HG03097 (cell line): ENCODE measurements at regions not wholly inside any gene's neighbourhood (a gene's known extent, or its start where the extent isn't known, plus 50 kb on each side); places are given as distances from the start of the nearest gene placed in this dataset.
"Not testable (repeated sequence)": the region's sequence is repeated elsewhere in the genome, so short reads cannot be mapped to it uniquely, and the experiment has no call there.

Experiments
- ATAC-seq: cut with Tn5 transposase; IDR thresholded peaks from one replicate; pipeline ENCODE4 v1.9.1; 2021; ENCODE audit not compliant: unreplicated experiment, low FRiP score

DNA sequence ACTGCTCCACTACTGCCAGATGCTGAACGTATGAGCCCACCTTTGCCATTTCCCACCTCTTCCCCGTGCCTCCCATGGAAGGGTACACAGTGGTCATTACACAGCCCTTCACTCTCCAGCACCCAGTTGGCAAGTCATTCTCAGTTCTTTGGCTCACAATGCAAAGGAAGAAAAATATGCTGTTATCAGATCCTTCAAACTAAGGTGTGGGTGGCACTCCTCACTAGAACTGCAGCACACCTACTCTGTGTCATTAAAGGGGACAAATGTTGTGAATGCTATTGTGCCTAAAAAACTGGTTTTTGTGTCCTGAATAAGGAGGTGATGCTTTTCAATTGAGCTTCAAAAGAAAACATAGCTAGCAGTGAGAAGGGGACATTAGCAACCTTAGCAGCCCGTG is 183.1 kb upstream of the SNX2 start:
- ATAC-seq = no peak

DNA sequence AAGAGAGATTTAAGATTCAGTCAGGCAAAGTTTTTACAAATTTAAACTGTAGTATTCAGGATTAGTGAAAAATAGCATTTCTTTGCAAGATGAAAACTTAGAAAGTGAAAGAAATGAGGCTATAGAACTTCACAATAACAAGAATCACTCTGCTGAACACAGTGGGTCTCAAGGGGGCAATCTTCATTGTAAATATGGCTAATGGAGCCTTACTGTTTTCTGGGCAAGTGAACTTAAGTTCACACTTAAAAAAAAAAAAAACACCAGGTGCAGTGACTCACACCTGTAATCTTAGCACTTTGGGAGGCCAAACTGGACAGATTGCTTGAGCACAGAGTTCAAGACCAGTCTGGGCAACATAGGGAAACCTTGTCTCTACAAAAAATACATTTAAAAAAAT is 175.9 kb upstream of the SNX2 start:
- no peak for ATAC-seq

DNA sequence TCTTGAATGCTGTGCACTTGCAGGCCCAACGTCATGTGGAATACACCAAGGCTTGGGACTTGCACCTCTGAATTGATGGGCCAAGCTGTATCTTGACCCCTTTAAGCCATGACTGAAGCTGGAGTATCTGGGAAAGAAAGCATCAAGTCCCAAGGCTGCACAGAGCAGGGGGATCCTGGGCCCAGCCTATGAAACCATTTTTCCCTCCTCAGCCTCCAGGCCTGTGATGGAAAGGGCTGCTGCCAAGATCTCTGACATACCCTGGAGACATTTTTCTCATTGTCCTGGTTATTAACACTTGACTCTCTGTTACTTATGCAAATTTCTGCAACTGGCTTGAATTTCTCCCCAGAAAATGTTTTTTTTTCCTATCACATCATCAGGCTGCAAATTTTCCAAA is 174.0 kb upstream of the SNX2 start:
- ATAC-seq = no peak

DNA sequence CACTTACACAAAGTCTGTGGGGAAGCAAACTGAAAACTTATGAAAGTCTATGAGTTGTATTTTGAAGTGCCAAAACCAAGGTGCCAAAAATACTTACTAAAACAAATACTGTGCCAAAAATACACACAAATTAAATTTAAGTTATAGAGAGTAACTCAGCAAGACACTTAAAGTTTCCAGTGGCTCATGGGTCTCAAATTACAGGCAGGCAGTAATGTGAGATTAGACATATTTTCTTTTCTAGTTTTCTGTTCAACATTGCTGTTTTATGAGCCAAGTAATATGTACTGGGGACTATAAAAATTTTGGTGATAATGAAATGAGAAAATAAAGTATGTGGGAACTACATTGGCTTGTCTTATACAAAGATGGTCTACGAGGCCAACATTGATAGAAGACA is 172.2 kb upstream of the SNX2 start:
- ATAC-seq = no peak

DNA sequence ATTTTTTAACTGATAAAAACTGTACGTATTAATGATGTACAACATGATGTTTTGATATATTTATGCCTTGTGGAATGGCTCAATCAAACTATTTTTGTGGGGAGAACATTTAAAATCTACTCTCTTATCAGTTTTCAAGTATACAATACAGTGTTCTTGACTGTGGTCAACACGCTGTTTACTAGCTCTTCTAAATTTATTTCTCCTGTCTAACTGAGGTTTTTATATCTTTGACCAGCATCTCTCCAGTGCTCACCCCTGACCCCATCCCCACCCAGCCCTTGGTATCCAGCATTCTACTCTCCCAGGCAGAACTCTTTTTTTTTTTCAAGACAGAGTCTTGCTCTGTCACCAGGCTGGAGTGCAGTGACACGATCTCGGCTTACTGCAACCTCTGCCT is 169.6 kb upstream of the SNX2 start:
- ATAC-seq = no peak

DNA sequence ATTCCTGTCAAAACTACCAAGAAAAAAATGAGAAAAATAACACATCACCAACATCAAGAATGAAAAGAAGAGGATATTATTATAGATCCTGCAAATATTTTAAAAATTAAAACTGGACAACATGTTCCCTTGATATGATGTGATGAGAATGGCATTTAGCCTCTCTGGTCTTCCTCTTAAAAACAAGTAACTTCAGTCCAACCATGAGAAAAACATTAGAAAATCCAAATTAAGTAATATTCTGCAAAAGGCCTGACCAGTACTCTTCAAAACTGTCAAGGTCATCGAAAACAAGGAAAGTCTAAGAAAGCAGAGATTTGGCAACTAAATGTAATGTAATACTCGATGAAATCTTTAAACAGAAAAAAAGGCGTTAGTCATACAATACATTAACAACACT is 167.1 kb upstream of the SNX2 start:
- no peak for ATAC-seq

DNA sequence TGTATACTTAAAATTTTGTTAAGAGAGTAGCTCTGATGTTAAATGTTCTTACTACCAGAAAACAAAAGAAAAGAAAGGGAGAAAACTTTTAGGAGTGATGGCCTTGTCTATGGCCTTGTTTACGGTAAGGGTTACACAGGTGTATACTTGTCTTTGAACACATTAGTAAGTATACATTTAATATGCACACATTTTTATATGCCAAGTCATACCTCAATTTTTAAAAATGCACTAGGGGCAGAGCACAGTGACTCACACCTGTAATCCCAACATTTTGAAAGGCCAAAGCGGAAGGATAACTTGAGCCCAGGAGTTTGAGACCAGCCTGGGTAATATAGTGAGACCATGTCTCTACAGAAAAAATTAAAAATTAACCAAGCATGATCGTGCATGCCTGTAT is 166.7 kb upstream of the SNX2 start:
- no peak for ATAC-seq

DNA sequence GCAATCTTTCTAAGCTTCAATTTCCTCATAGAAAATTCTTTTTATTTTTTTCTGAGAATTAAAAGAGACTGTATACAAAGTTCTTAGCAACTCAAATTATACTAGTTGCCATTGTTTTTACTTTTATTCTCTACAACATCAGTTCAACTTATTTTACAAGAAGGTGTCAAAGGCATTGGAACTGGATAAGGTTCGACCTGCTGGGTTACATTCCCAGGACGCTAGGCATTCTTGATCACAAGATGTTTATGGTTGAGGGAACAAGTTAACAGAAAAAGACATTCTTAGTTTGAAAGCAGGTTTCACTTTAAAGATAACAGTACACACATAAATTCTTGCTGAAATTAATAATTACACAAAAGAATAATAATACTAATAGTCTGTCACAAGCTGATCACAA is 163.5 kb upstream of the SNX2 start:
- no peak for ATAC-seq

DNA sequence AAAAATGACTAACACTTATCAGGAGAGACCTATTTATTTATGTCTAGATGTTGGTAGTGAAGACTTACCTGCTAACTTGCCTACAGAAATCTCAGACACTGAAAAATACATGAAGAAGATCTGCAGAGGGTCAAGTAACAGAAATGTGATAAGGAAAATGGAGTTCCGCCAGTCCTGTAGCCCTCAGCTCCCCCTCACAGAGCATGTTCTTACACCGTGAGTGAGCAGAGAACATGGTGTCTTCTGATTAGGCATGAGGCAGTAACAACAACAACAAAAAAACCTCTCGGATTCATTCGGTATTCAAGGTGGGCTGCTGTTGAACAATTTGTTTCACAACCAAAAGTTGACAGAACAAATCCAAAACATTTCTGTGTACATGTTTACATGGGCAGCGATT is 162.0 kb upstream of the SNX2 start:
- ATAC-seq = no peak

DNA sequence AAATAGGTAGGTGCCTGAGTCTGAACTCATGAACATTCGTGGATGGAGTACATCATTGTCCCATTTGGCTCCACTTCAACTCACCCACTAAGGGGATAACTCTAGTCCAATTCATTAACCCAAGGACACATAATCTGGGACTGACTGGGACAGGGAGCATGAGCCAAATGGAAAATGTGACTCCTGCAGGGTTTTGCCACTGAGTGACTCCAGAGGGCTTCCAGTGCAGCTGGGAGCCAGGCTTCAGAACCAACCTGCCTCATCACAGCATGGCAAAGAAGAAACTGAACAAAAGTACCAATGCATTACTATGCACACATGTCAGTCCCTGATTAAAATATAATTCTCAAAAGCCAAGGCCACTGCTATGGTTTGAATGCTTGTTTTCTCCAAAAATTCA is 159.7 kb upstream of the SNX2 start:
- ATAC-seq = no peak

DNA sequence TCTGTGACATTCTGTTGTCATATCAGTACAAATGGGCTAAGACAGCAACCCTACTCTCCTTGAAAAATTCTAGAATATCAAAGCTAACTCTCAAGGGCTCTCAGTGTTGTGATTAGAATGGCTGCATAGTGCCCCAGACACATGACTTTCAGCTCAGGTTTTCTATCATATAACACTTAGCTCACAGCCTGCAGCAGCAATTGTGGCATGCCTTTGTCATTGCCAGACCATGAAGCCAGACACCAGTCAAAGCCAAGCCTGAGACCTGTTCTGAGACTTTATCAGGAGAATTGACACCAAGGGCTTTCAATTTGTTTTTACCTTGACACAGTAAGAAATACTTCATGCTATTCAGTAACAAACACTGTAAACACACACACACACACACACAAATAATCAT is 159.0 kb upstream of the SNX2 start:
- ATAC-seq = no peak

DNA sequence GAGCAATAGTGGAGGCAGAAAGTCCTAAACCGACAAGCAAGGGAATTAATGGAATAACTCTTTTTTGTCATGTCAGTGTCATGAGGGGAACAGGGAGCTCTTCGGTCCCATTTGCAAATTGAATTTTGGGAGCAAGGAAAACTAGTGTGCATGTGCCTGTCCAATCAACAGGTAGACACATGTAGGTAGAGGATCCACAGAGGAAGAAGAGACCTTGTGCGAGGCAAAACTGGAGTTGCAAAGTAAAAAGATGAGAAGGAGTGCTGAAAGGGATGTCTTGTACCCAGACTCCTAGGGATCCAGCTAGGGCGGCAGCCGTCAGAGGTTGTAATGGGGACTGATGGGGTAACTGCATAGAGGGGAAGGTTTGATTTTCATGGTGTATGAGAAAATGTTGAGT is 156.8 kb upstream of the SNX2 start:
- not testable (repeated sequence) for ATAC-seq

DNA sequence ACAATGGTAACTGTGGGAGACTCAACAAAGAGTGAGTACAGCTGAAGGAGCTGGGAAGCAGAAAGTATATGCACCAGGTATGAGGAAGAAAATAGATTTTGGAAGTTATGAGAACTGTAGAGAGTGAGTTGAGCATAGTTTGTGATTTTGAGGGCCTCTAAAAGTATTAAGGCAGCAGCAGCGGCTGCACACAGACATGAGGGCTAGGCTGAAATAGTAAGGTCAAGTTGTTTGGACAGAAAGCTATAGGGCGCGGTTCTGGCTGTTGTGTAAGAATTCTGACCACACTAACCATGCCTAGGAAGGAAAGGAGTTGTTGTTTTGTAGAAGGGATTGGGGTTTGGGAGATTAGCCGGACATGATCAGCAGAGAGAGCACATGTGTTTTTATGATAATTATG is 154.1 kb upstream of the SNX2 start:
- not testable (repeated sequence) for ATAC-seq

DNA sequence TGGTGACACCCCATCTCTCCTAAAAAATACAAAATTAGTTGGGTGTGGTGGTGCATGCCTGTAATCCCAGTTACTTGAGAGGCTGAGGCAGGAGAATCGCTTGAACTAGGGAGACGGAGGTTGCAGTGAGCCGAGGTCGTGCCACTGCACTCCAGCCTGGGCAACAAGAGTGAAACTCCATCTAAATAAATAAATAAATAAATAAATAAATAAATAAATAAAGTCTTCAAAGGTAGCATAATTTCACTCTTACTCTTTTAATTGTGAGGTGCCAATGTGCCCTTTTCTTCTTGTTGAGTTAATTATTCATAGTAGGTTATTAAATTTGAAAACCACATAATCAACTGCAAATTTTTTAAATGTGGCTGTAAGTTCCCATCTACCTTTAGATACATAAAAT is 146.2 kb upstream of the SNX2 start:
- not testable (repeated sequence) for ATAC-seq

DNA sequence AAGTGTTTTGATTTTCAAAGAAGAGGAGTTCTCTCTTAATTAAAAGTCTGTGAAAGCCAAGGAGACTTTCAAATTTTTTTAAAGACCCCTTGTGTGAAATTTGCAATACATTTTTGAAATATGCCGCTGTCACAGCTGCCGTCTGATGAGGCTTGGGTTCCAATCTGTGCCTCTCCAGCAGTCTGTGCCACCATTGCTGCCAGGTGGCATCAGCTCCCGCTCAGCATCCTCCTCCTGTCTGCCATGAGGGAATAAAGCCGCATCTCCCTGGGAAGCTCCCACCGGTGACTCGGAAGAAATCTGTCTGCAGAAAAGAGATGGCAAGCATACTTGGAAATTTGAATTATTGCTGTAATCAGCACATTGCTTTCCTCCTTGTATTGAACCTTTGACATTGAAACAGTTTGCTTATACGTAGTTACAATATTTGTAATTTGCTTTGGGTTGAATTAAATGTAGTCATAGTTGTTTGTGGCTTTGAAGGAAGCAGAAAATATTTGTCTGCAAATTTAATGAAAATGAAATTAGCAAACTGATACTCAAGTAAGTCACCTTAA is 145.7 kb upstream of the SNX2 start:
- no peak for ATAC-seq

DNA sequence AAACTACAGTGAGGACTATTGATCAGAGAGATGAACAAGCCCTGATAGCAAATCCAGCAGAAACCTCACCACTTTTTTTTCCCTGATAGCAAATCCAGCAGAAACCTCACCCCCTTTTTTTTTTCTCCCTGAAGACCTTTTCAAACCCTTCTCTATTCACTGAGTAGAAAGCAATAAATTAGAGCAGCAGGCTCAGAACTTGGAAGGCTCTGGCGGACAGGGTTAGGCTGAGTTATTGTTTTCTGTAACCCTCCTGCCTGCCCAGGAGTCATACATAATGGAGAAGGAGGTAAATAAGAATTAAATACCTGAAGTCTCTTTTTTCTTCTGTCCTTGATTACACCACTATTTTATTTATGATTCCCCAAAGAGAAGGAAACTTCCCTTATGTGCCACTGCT is 136.3 kb upstream of the SNX2 start:
- no peak for ATAC-seq

DNA sequence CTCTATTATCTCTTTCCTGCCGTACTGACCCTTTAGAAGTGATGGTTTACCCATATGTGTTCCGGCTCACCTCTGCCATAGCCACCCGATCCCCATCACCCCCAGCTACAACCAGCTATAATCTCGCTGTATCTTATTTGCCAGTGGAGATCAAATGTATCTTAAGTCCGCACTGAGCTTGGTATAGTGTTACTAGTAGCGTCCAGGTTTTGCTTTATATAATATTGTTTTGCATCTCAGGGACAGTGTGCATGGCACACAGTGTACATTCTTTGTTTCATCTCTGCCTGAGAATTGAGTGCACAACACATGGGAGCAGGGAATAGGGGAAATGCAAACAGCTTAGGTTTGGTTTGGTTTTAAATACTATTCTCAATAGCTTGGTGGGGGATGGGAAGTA is 135.8 kb upstream of the SNX2 start:
- ATAC-seq = no peak

DNA sequence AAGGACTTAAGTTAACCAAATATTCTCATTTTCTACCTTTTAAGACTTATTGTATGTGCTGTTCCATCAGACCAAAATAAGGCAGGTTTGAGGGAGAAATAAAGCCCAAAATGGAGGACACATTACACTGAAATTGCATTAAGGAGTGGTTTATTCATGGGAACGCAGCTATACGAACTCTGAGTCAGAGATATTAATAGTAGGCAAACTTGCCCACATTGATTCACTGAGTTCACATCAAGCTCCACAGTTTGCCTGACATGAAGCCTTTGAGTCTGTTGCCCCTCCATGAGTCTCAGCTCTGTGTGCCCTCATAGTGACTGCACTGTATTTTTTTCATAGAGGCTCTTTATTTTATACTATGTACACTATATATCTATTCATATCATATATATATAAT is 135.0 kb upstream of the SNX2 start:
- no peak for ATAC-seq

DNA sequence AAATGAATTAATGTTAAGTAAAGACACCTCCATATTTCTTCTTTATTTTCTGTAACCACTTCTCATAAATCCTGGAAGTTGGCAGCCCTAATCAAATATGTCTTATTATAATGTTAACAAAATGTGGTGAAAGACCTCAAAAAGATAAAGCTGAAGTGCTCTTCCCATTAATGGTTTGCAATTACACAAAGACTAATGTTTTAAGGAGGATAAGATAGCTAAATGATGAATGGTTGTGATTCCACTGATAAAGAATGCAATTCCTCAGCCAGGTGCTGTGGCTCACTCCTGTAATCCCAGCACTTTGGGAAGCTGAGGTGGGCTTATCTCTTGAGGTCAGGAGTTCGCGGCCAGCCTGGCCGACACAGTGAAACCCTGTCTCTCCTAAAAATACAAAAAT is 125.8 kb upstream of the SNX2 start:
- ATAC-seq = no peak

DNA sequence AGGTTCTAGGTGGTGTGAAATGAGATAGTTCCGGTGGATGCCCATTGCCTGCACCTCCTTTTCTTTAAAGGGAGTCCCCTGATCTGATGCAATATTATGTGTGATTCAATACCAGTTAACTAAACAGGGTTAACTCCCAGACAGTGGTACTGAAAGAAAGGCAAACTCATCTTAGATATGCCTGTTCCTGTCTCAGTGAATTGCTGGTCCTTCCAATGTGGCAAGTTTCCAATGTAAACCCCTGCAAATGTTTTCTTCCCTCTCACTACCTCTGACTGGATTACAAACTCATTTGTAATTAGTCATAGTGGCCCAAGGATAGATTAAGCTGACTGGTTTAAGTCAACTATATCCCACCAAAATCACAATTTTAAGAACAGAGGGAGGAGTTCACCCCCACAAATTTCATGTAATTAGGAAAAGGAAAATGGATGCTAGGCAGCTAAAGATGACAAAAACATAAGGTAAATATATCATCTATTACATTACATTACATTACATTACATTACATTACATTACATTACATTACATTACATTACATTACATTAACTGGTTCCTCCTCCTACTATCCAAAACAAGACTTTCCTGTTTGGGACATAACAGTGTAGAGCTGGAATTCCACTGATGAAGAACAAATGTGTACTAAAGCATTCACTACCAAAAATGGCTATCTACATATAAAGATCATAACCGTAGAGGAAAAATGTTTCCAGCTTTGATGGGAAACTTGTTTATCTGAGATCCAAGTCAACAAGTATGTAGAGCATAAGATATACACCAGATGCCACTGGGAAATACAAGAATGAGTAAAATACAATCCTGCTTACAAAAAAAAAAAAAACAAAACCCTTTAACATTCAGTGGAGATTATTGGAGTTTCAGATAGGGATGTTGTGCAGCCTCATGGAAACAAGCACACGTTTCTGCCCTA is 121.5 kb upstream of the SNX2 start:
- no peak for ATAC-seq

DNA sequence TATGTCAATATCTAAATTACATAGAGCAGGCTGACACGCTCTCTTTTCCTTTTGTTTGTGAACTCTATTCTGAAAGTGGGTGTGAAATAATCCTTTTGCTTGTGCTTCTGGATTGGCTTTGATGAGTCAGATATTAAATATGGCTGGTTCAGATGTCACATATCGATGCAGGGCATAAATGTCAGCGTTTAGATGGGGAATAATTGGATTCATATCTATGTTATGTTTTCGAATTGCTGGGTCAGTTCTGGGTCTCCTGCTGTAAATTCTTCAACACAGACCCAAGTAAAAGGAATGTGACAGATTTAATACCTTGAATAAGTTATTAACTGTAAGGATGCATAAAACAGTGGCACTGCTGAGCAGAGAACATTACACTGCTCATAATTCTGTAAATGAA is 118.7 kb upstream of the SNX2 start:
- no peak for ATAC-seq

DNA sequence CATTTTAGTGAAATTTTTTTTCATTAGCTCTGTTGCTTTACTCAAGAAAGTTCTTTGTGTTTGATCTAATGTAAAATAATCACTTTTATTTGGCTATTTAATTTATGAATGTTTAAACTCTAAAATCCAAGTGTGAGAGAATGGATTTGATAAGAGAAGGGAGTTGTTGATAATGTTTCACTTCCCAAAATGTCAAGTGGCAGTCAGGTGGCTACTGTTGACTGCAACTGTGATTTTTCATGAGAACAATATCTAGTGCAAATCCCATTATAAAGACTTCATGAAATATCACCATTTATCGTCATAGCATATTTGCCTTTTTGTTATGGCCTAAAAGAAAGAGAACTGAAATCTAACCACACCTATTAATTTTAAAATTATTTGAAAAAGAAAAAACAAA is 118.3 kb upstream of the SNX2 start:
- no peak for ATAC-seq
